Effector CD8-positive, alpha-beta T cell (primary cell): ENCODE measurements at regions not wholly inside any gene's neighbourhood (a gene's known extent, or its start where the extent isn't known, plus 50 kb on each side); places are given as distances from the start of the nearest gene placed in this dataset.

Source experiments
- DNase-seq: peaks from one replicate; lab custom pipeline; 2025; lab: John Stamatoyannopoulos, UW

- DNase-seq: no peak
These were observed 79.5 kb downstream of the FOXA2 start for GRCh38 chr20:22504829-22505377.

DNA sequence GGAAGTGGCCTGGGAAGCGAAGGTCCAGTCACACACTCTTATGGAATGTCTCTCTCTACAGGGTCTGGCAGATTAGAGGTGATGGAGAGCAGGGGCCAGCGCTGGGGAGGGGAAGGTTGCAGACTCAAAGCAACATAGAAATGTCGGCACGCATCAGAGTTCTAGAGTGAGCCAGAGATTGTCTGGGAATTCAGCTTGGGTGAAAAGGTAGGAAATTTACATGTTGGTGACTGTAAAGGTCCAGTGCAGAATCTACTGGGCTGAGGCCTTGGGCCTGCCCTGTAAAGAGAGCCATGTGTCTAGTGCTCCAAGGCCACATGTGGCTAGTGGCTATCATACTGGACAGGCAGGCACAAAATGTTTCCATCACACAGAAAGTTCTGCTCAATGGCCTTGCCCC lies 80.8 kb downstream of the FOXA2 start:
- DNase-seq: no peak

DNA sequence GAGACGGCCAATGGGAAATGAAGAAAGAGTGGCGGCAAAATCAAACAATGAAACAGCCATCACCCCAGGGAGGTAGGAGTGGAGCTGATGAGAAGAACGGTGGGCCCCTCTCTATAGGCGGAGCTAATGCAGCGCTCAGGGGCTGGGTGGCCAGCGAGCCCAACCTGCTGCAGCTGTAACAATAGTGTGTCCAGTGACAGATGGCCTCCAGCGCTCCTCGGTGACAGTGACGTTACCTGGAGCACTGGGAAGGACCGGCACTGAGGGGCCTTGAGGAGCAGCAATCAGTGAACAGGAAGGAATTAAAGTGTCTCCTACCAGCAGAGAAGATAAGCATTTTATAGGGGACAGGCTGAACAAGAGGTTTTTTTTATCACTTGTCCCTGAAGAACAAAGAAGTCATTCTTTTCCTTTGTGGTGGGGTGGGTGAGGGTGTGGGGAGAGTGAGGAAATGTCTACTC lies 81.6 kb downstream of the FOXA2 start:
- no peak for DNase-seq

- DNase-seq: no peak
These were observed 82.6 kb downstream of the FOXA2 start for GRCh38 chr20:22501566-22502344.

DNA sequence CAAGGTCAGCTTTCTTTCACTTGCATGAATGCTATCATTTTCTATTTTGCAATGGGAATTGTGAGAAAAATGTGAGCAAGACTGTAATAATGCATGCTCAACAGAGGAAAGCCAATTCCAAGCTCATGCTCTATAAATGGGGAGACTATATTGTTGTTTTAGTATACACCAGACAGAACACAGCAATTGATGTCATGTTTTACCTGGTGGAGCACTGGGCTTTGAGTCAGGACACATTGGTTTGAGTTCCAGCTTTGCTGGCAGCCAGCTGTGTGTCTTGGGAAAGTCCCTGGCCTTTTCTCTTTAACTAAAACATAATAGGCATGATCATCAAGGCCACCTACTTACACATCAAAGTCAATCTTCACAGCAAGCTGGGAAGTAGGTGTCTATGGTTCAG lies 83.3 kb downstream of the FOXA2 start:
- DNase-seq: no peak

DNA sequence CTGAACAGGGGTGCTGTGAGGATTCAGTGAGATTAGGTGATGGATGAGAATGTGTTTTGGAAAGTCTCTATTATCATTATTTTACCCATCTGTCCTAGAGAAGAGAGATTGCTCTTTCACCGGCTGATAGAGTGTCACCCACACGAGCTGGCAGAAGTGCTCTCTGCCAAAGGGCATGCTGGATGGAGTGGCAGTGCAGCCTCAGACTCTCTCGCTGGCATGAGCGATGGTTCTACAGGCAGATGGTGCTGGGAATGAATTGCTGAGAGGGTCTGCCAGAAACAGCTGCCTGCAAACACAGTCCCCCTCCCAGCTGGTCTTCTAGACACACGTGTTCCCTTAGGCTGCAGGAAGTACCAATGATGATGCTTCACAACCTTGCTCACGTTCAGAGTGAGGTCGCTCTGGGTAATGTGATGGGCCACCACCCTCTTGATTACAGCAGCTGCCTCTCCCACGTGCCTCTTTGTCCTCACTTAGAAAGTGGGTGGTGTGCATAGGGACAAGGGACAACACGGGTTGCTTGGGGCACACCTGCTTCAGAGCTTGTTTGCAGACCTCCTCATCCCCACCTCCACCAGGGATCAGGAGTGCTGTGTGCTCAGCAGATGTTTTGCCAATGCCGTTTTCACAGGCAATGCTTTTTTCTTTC lies 84.7 kb downstream of the FOXA2 start:
- no peak for DNase-seq

- DNase-seq: no peak
These were observed 87.6 kb downstream of the FOXA2 start for GRCh38 chr20:22496817-22497216.

DNA sequence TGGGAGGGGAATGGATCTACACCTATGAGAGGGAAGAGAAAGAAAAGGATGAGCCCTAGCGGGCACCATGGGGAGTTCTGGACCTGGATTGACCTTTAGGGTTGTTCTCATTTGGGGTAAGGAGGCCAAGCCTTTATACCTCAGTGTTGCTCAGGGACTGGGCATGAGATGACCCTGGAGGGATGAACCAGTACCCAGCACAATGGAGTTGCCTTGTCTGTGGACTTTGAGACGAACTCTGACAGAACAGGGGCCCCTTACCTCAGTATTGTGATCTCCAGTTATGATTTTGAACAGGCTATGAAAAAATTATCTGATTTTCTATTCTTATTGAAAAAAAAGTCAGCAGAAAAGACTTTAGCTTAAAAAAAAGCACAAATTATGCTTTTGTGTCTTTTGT lies 88.6 kb downstream of the FOXA2 start:
- DNase-seq: no peak

DNA sequence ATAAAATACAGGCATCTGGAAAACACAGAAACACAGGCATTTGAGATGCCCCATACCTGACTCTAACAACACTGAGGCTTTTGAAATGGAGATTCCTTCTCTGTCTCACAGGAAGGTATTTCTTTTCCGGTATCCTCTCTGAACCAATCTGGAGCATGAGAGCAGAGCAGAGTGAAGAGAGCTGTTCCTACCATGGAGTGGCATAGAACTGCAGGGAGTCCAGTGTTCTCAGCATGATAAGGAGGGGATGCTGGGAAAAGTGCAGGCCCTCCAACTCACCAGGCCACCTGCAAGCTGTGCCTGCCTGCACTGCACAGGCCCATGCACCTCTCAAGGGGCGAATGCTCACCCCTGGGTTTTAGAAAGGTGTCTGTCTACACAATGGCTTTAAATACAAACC lies 89.2 kb downstream of the FOXA2 start:
- no peak for DNase-seq

- no peak for DNase-seq
These were observed 91.9 kb downstream of the FOXA2 start for GRCh38 chr20:22492497-22492896.

DNA sequence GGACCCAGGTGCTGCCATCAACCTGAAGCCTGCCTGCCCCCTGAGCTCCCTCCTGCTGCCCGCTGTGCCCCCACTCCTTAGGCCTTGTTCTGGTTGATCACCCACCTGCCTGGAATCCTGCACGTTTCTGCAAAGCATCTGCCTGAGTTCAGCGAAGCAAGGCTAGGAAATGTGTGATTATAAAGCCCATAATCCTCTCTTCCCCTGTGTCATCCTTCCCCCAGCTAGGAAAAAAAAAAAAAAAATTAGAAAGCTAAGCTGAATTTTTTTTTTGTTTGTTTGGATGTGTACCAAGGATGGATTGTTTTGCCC lies 93.2 kb downstream of the FOXA2 start:
- no peak for DNase-seq

DNA sequence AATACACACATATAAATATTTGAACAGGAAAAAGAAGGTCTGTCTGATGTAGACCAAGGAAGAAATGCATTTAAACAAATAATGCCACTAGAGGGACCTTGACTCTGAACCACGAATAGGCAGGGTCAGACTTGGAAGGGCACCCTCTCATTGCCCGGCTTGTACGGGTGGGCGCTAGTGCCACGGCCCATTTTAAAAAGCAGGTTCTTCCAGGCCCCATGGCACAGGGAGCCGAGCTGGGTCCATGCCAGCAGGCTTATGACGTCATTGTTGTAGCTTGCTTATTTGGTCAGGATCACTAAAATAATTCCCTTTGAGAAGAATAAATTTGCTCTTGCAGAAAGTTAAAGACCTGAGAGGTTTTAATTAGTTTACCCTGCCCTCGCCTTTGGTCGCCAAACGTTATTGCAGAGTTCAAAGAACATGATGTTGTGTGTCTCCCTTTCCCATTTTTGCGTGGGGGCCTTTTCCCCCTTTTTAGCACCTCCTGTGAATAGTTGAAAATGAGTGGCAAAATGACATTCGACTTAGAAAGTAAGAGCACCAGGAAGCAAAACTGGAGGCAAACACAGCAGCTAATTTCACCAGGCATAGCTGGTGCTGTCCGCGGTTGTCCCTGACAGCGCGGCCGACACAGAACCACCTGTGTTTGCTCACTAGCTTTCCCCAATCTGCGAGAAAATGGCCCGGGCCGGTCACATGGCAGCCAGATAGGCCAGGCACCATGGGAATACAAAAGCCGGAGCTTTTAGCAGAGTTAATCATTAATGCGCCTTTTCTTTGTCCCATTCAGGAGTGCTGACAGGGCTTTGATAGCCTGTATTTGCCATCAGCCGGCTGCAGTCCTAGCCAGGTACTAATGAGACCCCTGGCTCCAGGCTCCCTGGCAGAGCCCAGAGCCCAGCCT lies 93.8 kb downstream of the FOXA2 start:
- no peak for DNase-seq

DNA sequence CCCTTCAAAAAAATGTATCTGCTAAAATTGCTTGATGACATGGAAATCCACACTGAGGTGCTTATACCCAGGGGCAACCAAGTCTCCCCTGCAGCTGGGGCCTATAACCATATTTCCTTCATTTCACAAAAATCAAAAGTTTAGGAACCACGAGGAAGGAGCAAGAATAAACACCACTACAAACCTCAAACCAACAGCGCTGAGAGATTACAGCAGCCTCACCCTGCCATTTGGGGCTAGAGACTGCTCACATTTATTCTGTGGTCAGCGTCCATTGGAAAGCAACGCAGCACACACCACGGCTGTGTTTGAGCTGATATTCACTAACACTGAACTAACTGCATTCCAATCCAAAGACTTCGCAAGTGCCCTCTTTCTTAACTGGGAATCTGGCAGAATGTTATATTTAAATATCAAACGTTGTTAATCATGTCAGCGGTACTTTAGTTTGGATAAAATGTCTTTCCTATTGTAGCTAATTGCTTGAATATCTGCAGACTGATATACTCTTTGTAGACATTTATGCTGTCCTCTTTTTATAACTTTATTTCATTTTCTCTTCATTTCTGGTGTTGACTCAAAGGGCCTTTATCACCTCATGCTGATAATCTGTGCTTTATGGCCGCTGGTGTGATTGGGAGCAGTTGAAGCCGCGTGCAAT lies 94.6 kb downstream of the FOXA2 start:
- no peak for DNase-seq

DNA sequence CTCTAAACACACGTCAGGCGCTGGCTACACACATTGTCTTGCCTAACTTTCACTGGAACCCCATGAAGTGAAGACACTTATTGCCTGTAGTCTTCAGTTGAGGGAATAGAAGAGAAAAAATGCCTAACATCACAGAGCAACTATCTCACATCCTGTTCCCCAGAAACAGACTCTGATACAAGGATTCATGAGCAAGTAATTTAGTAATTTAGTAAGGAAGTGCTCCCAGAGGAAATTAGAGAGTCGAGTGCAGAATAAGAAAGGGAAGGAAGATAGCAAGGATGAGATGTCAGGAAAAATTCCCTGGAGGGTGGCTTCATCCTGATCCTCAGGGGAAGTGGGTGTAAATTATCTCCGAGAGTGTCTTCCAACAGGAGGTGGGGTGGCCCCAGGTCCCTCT lies 104.0 kb downstream of the FOXA2 start:
- no peak for DNase-seq

DNA sequence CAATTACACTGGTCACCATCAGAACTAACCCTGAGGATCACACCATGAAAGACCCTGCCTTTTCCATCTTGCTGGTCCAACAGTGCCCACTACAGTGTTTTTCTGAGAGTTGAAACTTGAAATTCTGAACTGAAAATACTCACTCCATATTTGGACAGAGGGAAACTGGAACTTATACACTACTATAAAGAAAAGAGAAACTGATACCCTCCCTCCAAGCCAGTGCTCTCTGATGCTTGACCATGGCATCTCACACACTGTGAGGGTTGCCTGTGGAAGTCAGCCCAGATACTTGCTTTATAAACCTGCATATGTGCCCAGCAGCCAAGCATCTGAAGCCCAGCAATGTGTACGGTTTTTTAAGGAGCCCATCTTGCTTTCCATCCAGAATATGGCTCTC lies 108.7 kb downstream of the FOXA2 start:
- DNase-seq: no peak

- DNase-seq: no peak
These were observed 110.1 kb downstream of the FOXA2 start for GRCh38 chr20:22474224-22474623.

- no peak for DNase-seq
These were observed 111.1 kb downstream of the FOXA2 start for GRCh38 chr20:22473293-22473692.

GRCh38 chr20:22472447-22473100 lies 111.8 kb downstream of the FOXA2 start:
- no peak for DNase-seq

GRCh38 chr20:22471156-22471836 lies 113.1 kb downstream of the FOXA2 start:
- no peak for DNase-seq

DNA sequence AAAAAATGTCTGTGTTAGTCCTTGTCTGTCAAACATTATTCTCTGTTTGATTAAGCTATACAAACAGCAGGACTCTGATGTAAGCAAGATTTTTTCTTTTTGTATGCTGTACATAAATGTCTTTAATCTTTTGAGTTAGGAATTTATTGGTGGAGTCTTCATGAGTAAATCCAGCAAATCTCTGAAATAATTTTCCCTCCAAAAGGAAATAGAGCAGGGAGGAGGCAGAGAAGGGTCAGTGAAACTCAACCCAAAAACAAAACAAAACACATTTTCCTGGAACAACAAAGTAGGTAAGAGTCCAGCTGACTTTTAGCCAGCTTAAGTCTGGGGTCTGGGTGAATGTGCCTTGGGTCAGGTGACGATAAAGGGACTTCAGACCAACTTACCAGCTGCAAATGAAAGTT lies 113.7 kb downstream of the FOXA2 start:
- no peak for DNase-seq
